GM12873 (cell line): ENCODE measurements at regions not wholly inside any gene's neighbourhood (a gene's known extent, or its start where the extent isn't known, plus 50 kb on each side); places are given as distances from the start of the nearest gene placed in this dataset.

Experiments used
- TF ChIP-seq, protein P1 (sequence below): IDR thresholded peaks from 2 replicates; pipeline ENCODE4 v1.5.1; 2012; ENCODE audit warnings: low read depth, mild to moderate bottlenecking, moderate library complexity, low read length, control low read depth; ENCODE audit not compliant: insufficient read depth; ENCODE audit errors: missing control alignments

DNA sequence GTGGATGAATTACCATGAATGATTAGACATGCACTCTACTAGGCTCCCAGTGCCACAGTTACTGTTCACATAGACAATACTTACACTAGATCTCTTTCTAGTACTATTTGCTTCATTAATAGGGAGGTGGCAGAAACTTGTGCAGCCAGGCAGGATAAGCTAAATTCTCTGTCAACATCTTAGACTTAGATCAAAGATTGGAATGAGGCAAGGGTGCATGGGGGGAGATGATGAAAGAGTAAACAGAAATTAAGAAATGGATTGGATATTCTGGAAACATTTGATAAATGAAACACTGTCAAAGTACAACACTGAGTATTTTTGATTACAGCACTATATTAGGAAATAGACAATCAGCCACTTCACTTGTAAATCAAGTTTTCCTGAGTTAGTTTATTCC is 205.4 kb upstream of the TBC1D5 start:
- TF ChIP-seq, protein P1, sequence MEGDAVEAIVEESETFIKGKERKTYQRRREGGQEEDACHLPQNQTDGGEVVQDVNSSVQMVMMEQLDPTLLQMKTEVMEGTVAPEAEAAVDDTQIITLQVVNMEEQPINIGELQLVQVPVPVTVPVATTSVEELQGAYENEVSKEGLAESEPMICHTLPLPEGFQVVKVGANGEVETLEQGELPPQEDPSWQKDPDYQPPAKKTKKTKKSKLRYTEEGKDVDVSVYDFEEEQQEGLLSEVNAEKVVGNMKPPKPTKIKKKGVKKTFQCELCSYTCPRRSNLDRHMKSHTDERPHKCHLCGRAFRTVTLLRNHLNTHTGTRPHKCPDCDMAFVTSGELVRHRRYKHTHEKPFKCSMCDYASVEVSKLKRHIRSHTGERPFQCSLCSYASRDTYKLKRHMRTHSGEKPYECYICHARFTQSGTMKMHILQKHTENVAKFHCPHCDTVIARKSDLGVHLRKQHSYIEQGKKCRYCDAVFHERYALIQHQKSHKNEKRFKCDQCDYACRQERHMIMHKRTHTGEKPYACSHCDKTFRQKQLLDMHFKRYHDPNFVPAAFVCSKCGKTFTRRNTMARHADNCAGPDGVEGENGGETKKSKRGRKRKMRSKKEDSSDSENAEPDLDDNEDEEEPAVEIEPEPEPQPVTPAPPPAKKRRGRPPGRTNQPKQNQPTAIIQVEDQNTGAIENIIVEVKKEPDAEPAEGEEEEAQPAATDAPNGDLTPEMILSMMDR: no peak

DNA sequence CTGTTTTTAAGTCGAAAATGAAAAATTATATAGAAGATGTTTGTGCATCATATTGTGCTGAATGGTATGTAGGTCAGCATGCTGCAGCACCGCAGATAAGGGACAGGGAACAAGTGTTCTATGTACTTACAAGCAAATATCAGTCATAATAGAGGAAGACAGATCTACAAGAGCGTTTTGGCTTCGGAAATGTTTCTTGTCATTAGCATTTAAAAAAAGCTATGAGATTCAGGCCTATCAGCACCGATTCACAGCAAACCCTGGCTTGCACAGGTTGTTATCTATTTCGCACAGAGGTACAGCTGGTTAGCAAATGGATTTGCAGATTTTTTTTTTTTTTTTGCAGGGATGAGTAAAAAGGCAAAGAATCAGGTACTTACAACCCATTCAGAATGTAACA is 204.2 kb upstream of the TBC1D5 start:
- TF ChIP-seq, protein P1: no peak

DNA sequence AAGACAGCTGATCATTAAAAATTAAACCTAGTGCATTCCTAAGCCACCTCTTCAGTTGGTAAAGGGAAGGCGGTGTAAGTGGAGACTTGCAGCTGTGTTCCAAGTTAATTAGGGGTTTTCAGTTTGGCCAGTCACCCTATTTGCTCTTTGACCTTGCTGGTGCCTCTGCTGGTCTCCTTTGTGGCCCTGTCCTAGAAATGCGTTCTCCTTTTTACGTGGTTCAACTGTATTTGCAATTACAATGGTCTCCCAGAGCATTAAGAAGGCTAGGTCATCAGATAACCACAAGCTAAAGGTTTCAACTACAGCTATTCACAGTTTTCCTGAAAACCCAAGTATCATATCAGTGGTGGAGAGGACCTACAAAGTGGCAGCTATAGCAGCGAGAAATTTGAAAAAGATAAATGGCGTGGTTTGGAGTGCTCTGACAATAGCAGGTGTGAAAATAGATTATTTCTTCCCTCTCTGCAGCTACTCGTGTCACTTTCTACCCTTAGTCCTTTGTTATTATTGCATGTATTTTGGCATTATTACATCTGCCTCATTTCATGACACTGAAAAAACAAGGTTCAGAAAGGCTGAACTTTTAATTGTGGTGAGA is 203.5 kb upstream of the TBC1D5 start:
- TF ChIP-seq, protein P1: no peak

DNA sequence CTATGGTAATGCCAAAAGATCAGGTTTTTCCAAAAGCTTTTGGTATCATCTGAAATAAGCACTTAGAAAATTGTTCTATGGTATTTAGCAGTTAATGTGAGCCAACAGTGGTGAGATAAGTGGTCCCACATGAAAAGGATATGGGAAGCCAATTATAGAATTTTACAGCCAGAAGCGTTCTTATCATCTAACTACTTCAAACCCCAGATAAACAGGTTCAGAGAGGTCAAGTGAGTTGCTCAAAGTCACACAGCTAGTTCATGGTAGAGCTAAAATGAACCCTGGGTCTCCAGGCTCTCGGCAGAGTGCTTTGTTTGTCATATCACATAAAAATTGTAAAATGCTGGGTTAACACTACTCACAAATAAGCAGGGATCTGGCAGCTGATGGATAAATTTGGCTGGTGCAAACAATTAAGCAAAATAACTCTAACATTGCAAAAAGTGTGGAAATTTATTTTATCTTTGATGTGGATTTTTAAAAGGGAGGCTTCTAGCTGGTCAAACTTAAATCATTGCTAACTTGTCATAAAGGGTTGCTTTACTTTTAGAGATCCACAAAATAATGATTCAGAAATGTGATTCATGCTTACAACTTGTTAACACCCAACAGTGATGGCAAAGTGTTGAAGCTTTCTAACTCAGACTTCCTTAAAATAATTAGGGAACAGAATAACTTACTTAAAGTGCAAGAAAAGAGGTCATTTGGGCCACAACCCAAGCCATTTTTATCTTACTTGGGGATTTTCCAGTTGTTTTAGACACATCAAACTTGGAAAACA is 202.8 kb upstream of the TBC1D5 start:
- TF ChIP-seq, protein P1: no peak

DNA sequence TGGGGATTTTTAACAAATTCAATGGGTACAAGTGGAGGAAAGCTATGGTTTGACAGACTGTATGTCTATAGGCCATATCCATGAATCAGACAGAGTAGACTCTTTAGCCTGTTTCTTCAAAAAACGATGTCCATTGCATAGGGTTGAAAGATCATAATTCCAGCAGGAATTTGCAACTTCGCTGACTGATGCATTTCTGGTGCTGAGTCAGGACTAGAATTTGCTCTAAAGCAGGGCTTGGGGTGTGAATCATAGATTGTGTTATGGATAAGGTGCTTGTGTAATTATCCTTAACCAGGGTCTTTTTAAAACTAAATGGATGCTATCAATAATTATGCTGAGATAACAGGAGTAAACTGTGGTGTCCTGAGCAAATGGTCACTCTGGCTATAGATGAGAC is 200.4 kb upstream of the TBC1D5 start:
- TF ChIP-seq, protein P1: no peak

DNA sequence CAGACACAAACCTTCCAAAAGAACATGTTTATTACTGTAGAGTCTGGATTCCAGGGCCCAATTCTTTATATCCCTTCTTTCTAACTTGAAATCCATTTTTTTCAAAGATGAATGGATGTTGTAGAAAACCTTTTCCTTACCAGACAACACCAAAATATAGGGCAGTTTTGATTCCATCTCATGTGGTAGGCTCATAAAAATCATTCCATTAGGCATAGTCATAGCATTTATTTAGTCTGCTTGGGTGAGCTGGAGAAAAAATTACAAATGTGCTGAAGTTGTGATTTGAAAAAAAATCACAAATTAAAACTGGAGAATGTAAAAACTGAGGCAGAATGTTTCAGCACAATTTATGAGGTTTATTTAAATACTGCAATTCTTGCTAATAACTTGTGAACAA is 199.3 kb upstream of the TBC1D5 start:
- TF ChIP-seq, protein P1: no peak

DNA sequence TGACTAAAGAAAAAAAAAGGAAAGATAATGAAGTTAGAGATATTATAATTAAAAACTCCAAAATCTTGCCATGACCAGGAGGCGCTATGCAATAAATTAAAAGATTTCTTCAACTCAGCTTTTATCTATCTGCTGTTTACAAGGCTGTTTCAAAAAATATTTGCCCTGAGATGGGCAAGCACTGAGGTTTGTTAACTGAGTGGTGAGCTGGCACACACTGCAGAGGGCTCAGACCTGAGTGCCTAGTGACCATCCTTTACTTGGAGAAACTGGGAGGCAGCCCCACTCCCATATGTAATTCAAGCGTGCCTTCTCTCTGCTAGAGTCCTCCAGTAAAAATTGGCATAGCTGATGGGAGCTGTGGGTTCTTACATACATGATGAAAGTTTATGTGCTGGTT is 198.7 kb upstream of the TBC1D5 start:
- TF ChIP-seq, protein P1: no peak
